ENCODE measurements at regions not wholly inside any gene's neighbourhood (a gene's known extent, or its start where the extent isn't known, plus 50 kb on each side); places are given as distances from the start of the nearest gene placed in this dataset.

GRCh38 chr10:131571346-131571745, 259.8 kb upstream of the TCERG1L start:
- H3K27ac ChIP-seq (ENCODE audit: low read depth, low read length, poor library complexity, severe bottlenecking) = no peak overlapping the region
- intact Hi-C loops (cut with micrococcal nuclease; ENCODE audit: unreplicated experiment) = no loop called here
- no peaks in the 10 kb centered on the region for H3K27me3 ChIP-seq (replicated peaks; ENCODE audit: insufficient read depth, low read depth, low read length, poor library complexity)
- no TSS peak for BruUV-seq (replicated peaks)
- H3K4me1 ChIP-seq (ENCODE audit: insufficient read depth, low read length, poor library complexity, severe bottlenecking) = peaks cover 5% of the 10 kb centered on the region
- no peak overlapping the region for H3K4me3 ChIP-seq (ENCODE audit: low read depth, low read length, poor library complexity, severe bottlenecking)
- CTCF ChIA-PET = no interaction called here
- H3K9me3 ChIP-seq (ENCODE audit: low read depth, low read length, poor library complexity, severe bottlenecking) = no peaks in the 10 kb centered on the region
- POLR2A ChIA-PET (ENCODE audit: low non-redundant PET) = no interaction called here
- no peaks in the 10 kb centered on the region for H3K36me3 ChIP-seq (ENCODE audit: insufficient read depth, low read length, poor library complexity, severe bottlenecking)
- no peak for TF ChIP-seq EZH2 (IDR thresholded peaks at IDR 0.05; ENCODE audit: borderline replicate concordance, low read depth, low read length, poor library complexity, severe bottlenecking)
- DNase-seq (ENCODE audit: low spot score) = no peak

GRCh38 chr10:131571865-131572264, 260.3 kb upstream of the TCERG1L start:
- CTCF ChIA-PET = no interaction called here
- H3K4me3 ChIP-seq (ENCODE audit: low read depth, low read length, poor library complexity, severe bottlenecking) = no peak overlapping the region
- TF ChIP-seq EZH2 (IDR thresholded peaks at IDR 0.05; ENCODE audit: borderline replicate concordance, low read depth, low read length, poor library complexity, severe bottlenecking) (no peak), CTCF (conservative IDR thresholded peaks at IDR 0.05; ENCODE audit: low read depth, low read length) (no peak)
- no TSS peak for BruUV-seq (replicated peaks)
- no peaks in the 10 kb centered on the region for H3K9me3 ChIP-seq (ENCODE audit: low read depth, low read length, poor library complexity, severe bottlenecking)
- POLR2A ChIA-PET (ENCODE audit: low non-redundant PET) = no interaction called here
- intact Hi-C loops (cut with micrococcal nuclease; ENCODE audit: unreplicated experiment) = no loop called here
- no peak overlapping the region for H3K27ac ChIP-seq (ENCODE audit: low read depth, low read length, poor library complexity, severe bottlenecking)
- DNase-seq (ENCODE audit: low spot score) = no peak
- H3K36me3 ChIP-seq (ENCODE audit: insufficient read depth, low read length, poor library complexity, severe bottlenecking) = no peaks in the 10 kb centered on the region
- H3K27me3 ChIP-seq (replicated peaks; ENCODE audit: insufficient read depth, low read depth, low read length, poor library complexity) = no peaks in the 10 kb centered on the region
- peaks cover 5% of the 10 kb centered on the region for H3K4me1 ChIP-seq (ENCODE audit: insufficient read depth, low read length, poor library complexity, severe bottlenecking)

- no peaks in the 10 kb centered on the region for H3K27me3 ChIP-seq (replicated peaks; ENCODE audit: insufficient read depth, low read depth, low read length, poor library complexity)
- H3K4me3 ChIP-seq (ENCODE audit: low read depth, low read length, poor library complexity, severe bottlenecking) = no peak overlapping the region
- no peak for DNase-seq (ENCODE audit: low spot score)
- H3K27ac ChIP-seq (ENCODE audit: low read depth, low read length, poor library complexity, severe bottlenecking) = no peak overlapping the region
- intact Hi-C loops (cut with micrococcal nuclease; ENCODE audit: unreplicated experiment) = no loop called here
- H3K9me3 ChIP-seq (ENCODE audit: low read depth, low read length, poor library complexity, severe bottlenecking) = no peaks in the 10 kb centered on the region
- peaks cover 3% of the 10 kb centered on the region for H3K4me1 ChIP-seq (ENCODE audit: insufficient read depth, low read length, poor library complexity, severe bottlenecking)
- CTCF ChIA-PET = no interaction called here
- H3K36me3 ChIP-seq (ENCODE audit: insufficient read depth, low read length, poor library complexity, severe bottlenecking) = no peaks in the 10 kb centered on the region
- TF ChIP-seq EZH2 (IDR thresholded peaks at IDR 0.05; ENCODE audit: borderline replicate concordance, low read depth, low read length, poor library complexity, severe bottlenecking) = no peak
- TF ChIP-seq CTCF (conservative IDR thresholded peaks at IDR 0.05; ENCODE audit: low read depth, low read length) = no peak
- POLR2A ChIA-PET (ENCODE audit: low non-redundant PET) = no interaction called here
- BruUV-seq (replicated peaks) = no TSS peak
Measured at GRCh38 chr10:131573256-131573655, 261.7 kb upstream of the TCERG1L start.

GRCh38 chr10:131573707-131574106, 262.2 kb upstream of the TCERG1L start:
- BruUV-seq (replicated peaks) = no TSS peak
- intact Hi-C loops (cut with micrococcal nuclease; ENCODE audit: unreplicated experiment) = no loop called here
- no peak for TF ChIP-seq EZH2 (IDR thresholded peaks at IDR 0.05; ENCODE audit: borderline replicate concordance, low read depth, low read length, poor library complexity, severe bottlenecking)
- no peak for TF ChIP-seq CTCF (conservative IDR thresholded peaks at IDR 0.05; ENCODE audit: low read depth, low read length)
- CTCF ChIA-PET = no interaction called here
- H3K9me3 ChIP-seq (ENCODE audit: low read depth, low read length, poor library complexity, severe bottlenecking) = no peaks in the 10 kb centered on the region
- H3K36me3 ChIP-seq (ENCODE audit: insufficient read depth, low read length, poor library complexity, severe bottlenecking) = no peaks in the 10 kb centered on the region
- DNase-seq (ENCODE audit: low spot score) = no peak
- H3K27me3 ChIP-seq (replicated peaks; ENCODE audit: insufficient read depth, low read depth, low read length, poor library complexity) = no peaks in the 10 kb centered on the region
- no peaks in the 10 kb centered on the region for H3K4me1 ChIP-seq (ENCODE audit: insufficient read depth, low read length, poor library complexity, severe bottlenecking)
- H3K27ac ChIP-seq (ENCODE audit: low read depth, low read length, poor library complexity, severe bottlenecking) = no peak overlapping the region
- POLR2A ChIA-PET (ENCODE audit: low non-redundant PET) = no interaction called here
- no peak overlapping the region for H3K4me3 ChIP-seq (ENCODE audit: low read depth, low read length, poor library complexity, severe bottlenecking)
